AML-193 (cell line): ENCODE measurements at regions not wholly inside any gene's neighbourhood (a gene's known extent, or its start where the extent isn't known, plus 50 kb on each side); places are given as distances from the start of the nearest gene placed in this dataset.

Experiments used
- DNase-seq, 2 experiments: peaks; one replicate each; lab custom pipeline; 2025; lab: John Stamatoyannopoulos, UW

- DNase-seq = no peak
Measured at GRCh38 chr7:32143301-32143700, 73.1 kb upstream of the PDE1C start.

- DNase-seq = no peak
Measured at GRCh38 chr7:32142649-32143048, 72.4 kb upstream of the PDE1C start.

GRCh38 chr7:32140210-32140939 lies 70.2 kb upstream of the PDE1C start:
- DNase-seq = no peak

- no peak for DNase-seq
Measured at GRCh38 chr7:32137059-32137458, 66.9 kb upstream of the PDE1C start.

- no peak for DNase-seq
Measured at GRCh38 chr7:32131091-32131490, 60.9 kb upstream of the PDE1C start.

GRCh38 chr7:32126843-32127242 lies 56.6 kb upstream of the PDE1C start:
- no peak for DNase-seq
